HepG2 (cell line): ENCODE measurements at regions not wholly inside any gene's neighbourhood (a gene's known extent, or its start where the extent isn't known, plus 50 kb on each side); places are given as distances from the start of the nearest gene placed in this dataset.

Experiments used
- ATF1 ChIP-seq: IDR thresholded peaks from 2 replicates; pipeline ENCODE4 v1.6.1; 2016; ENCODE audit warnings: mild to moderate bottlenecking, control low read depth
- DR1 ChIP-seq: sonication (generic); formaldehyde crosslinking; IDR thresholded peaks from 2 replicates; pipeline ENCODE4 v1.8.0; 2021; ENCODE audit warnings: mild to moderate bottlenecking, missing genetic modification reagents, inconsistent platforms
- EHMT2 ChIP-seq: fragments of 200-600 bp; sonication (generic); IDR thresholded peaks from 2 replicates; pipeline ENCODE4 v1.7.0; 2017; ENCODE audit warnings: antibody characterized with exemption, low read depth, low read length, borderline replicate concordance
- ELF3 ChIP-seq: IDR thresholded peaks from 2 replicates; pipeline ENCODE4 v1.6.1; 2016; ENCODE audit warnings: missing genetic modification reagents, missing compliant biosample characterization
- ESRRA ChIP-seq: sonication (generic); formaldehyde crosslinking; IDR thresholded peaks from 2 replicates; pipeline ENCODE4 v1.5.1; 2020; ENCODE audit warnings: mild to moderate bottlenecking, low read depth, missing genetic modification reagents
- ETV5 ChIP-seq: IDR thresholded peaks from 2 replicates; pipeline ENCODE4 v1.6.1; 2018; ENCODE audit warnings: missing biosample characterization, missing genetic modification reagents, inconsistent platforms, borderline replicate concordance
- HNF1B ChIP-seq: sonication (generic); formaldehyde crosslinking; IDR thresholded peaks from 2 replicates; pipeline ENCODE4 v1.5.1; 2020; ENCODE audit warnings: mild to moderate bottlenecking, moderate library complexity, missing genetic modification reagents
- HOXA5 ChIP-seq: sonication (generic); formaldehyde crosslinking; IDR thresholded peaks from 2 replicates; pipeline ENCODE4 v1.4.0; 2020; ENCODE audit warnings: missing genetic modification reagents
- ISL2 ChIP-seq: sonication (generic); formaldehyde crosslinking; IDR thresholded peaks from 2 replicates; pipeline ENCODE4 v1.5.0; 2020; ENCODE audit warnings: missing genetic modification reagents
- MYC ChIP-seq: sonication (generic); formaldehyde crosslinking; IDR thresholded peaks from 2 replicates; pipeline ENCODE4 v1.9.0; 2021; ENCODE audit warnings: missing genetic modification reagents, borderline replicate concordance
- NCOA5 ChIP-seq: sonication (generic); formaldehyde crosslinking; IDR thresholded peaks from 2 replicates; pipeline ENCODE4 v1.4.0; 2020; ENCODE audit warnings: missing genetic modification reagents
- POLR2AphosphoS2 ChIP-seq: IDR thresholded peaks from 2 replicates; pipeline ENCODE4 v1.6.1; 2011; ENCODE audit warnings: low read depth, low read length, improper control_type of control experiment
- PREB ChIP-seq: sonication (generic); formaldehyde crosslinking; IDR thresholded peaks from 2 replicates; pipeline ENCODE4 v1.4.0; 2020; ENCODE audit warnings: missing genetic modification reagents
- RAD21 ChIP-seq: fragments of 450-650 bp; formaldehyde crosslinking; IDR thresholded peaks from 2 replicates; pipeline ENCODE4 v1.5.0; 2020; ENCODE audit warnings: mild to moderate bottlenecking
- RNF2 ChIP-seq: fragments of 450-650 bp; conservative IDR thresholded peaks from 2 replicates; pipeline ENCODE4 v1.6.1; 2016; ENCODE audit warnings: low read depth
- U2AF2 ChIP-seq: fragments of 200-400 bp; formaldehyde crosslinking; IDR thresholded peaks from 2 replicates; pipeline ENCODE4 v1.6.1; 2017; ENCODE audit warnings: low read depth, mild to moderate bottlenecking, low read length
- ZFP82 ChIP-seq: sonication (generic); formaldehyde crosslinking; IDR thresholded peaks from 2 replicates; pipeline ENCODE4 v1.5.1; 2020; ENCODE audit warnings: mild to moderate bottlenecking, missing genetic modification reagents, borderline replicate concordance
- ZNF263 ChIP-seq: sonication (generic); formaldehyde crosslinking; IDR thresholded peaks from 2 replicates; pipeline ENCODE4 v1.4.0; 2020; ENCODE audit warnings: missing genetic modification reagents
- ZNF468 ChIP-seq: sonication (generic); formaldehyde crosslinking; IDR thresholded peaks from 2 replicates; pipeline ENCODE4 v1.8.0; 2022; ENCODE audit warnings: mild to moderate bottlenecking, moderate library complexity, missing genetic modification reagents
- ZNF687 ChIP-seq: sonication (generic); formaldehyde crosslinking; IDR thresholded peaks from 2 replicates; pipeline ENCODE4 v1.5.1; 2020; ENCODE audit warnings: mild to moderate bottlenecking, missing genetic modification reagents, moderate library complexity
- ZNF737 ChIP-seq: sonication (generic); formaldehyde crosslinking; IDR thresholded peaks from 2 replicates; pipeline ENCODE4 v1.5.0; 2020; ENCODE audit warnings: missing genetic modification reagents, mild to moderate bottlenecking, borderline replicate concordance
- ZNF773 ChIP-seq: sonication (generic); formaldehyde crosslinking; IDR thresholded peaks from 2 replicates; pipeline ENCODE4 v1.4.0; 2020; ENCODE audit warnings: missing genetic modification reagents, borderline replicate concordance
- TF ChIP-seq, protein P1 (sequence below): sonication (generic); formaldehyde crosslinking; IDR thresholded peaks from 2 replicates; pipeline ENCODE4 v1.4.0; 2020; ENCODE audit warnings: mild to moderate bottlenecking, missing genetic modification reagents

DNA sequence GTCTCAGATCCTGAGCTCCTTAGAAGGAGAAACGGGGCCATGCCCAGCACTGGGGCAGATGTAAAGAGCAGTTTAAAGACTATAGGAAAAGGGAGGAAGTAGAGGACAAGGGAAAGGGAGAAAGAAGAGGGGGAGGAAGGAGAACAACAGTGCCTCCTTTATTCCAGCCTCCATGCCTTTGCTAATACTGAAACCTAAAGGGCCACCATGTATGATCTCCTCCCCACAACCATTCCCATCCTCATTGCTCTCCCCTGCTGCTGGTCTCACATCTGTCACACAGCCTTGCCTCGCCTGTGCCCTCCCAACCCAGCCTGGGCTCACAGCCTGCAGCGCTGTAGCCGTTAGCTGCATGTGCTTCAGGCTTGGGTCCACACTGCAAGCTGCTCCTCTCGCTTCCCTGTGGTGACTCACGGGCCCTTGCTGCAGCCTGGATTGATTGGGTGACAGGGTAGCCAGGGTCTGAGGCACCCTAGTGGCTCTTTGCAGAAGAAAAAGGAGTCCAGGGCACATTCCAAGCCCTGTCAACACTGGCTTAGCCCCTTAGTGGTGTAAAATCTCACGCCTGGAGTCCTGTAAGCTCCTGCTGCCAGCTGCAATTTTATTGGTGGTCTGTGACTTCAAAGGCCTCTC lies 281.9 kb downstream of the SRBD1 start (continued):
- peak; percentile 69 for TF ChIP-seq ZNF687
- no peak for TF ChIP-seq NCOA5 (CRISPR knock-in tag)
- 0 out of 2 replicates have a peak, but pooled peaks have one; percentile 23 for TF ChIP-seq ZNF263
- TF ChIP-seq EHMT2: no peak
- TF ChIP-seq POLR2AphosphoS2: no peak
- TF ChIP-seq ZFP82 (CRISPR knock-in tag): no peak
- no peak for TF ChIP-seq PREB
- TF ChIP-seq ISL2 (CRISPR knock-in tag): 0 out of 2 replicates have a peak, but pooled peaks have one; percentile 17
- peak; percentile 61; the same call in 1 of the 2 replicates for TF ChIP-seq MYC
- no peak for TF ChIP-seq ELF3 (CRISPR knock-in tag)
- TF ChIP-seq, protein P1, sequence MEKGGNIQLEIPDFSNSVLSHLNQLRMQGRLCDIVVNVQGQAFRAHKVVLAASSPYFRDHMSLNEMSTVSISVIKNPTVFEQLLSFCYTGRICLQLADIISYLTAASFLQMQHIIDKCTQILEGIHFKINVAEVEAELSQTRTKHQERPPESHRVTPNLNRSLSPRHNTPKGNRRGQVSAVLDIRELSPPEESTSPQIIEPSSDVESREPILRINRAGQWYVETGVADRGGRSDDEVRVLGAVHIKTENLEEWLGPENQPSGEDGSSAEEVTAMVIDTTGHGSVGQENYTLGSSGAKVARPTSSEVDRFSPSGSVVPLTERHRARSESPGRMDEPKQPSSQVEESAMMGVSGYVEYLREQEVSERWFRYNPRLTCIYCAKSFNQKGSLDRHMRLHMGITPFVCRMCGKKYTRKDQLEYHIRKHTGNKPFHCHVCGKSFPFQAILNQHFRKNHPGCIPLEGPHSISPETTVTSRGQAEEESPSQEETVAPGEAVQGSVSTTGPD: no peak
- TF ChIP-seq HOXA5 (CRISPR knock-in tag): no peak
- TF ChIP-seq DR1 (CRISPR knock-in tag): no peak
- peak; percentile 67; the same call in 1 of the 2 replicates for TF ChIP-seq RNF2
- no peak for TF ChIP-seq ZNF773
- no peak for TF ChIP-seq U2AF2
- no peak for TF ChIP-seq ESRRA (CRISPR knock-in tag)
- peak; percentile 35; the same call in 1 of the 2 replicates for TF ChIP-seq ETV5 (CRISPR knock-in tag)
- TF ChIP-seq ZNF468 (CRISPR knock-in tag): no peak
- peak; percentile 60 for TF ChIP-seq RAD21 (CRISPR knock-in tag)
- TF ChIP-seq ATF1 (CRISPR knock-in tag): no peak
- TF ChIP-seq ZNF737: no peak
- no peak for TF ChIP-seq HNF1B (CRISPR knock-in tag)
